ENCODE measurements at regions not wholly inside any gene's neighbourhood (a gene's known extent, or its start where the extent isn't known, plus 50 kb on each side); places are given as distances from the start of the nearest gene placed in this dataset.

DNA sequence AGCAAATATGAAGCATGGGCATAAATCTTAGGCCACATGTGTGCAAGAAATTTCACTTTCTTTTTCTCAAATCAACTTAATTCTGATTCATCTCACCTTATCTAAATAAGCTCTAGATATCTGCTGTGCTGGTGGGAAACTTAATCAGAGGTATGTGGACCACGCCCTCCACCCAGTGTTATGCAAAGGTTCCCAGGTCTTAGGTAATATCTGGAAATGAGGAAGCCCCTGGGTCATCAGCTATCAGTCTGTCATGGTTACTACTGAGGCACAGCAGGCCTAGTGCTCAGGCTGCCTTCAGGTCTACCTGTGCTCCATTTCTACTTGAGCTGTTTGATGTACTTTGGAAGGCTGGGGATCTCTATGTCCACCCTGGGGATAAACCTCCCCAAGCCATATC is 134.4 kb upstream of the KCNH8 start:
- H3K36me3 ChIP-seq (ENCODE audit: control insufficient read depth in 2 of 2, insufficient read depth in 1 of 2, low read length in 2 of 2), result no peaks in the 10 kb centered on the region
- no peaks in the 10 kb centered on the region for H3K9me3 ChIP-seq (ENCODE audit: control insufficient read depth, insufficient read depth, low read depth, low read length)
- CTCF ChIA-PET, result no interaction called here
- POLR2A ChIA-PET, result no interaction called here
- no peak overlapping the region for H3K4me3 ChIP-seq (ENCODE audit: low read depth, low read length)
- H3K27ac ChIP-seq (ENCODE audit: extremely low read depth, low read depth, low read length), result no peak overlapping the region
- H3K4me1 ChIP-seq (ENCODE audit: control insufficient read depth, insufficient read depth, low read length), result no peaks in the 10 kb centered on the region
- TF ChIP-seq ZSCAN23 (tag by site-specific recombination; IDR thresholded peaks at IDR 0.05), result no peak

DNA sequence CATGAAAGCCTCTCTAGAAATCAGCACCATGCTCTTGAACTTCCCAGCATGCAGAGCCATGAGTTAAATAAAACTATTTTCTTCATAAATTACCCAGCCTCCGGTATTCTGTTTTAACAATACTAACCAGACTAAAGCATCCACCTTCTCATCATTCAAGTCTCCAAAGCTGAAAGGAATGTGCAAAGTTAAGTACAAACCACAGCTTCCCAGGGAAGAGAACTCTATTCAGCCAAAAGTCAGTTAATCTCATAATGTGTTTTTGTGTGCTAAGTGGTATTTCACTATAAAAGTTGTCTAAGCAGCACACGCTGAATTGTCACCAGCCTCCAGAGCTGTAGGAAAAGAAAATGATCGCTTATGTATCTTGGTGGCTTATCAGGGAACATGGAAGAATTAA is 135.5 kb upstream of the KCNH8 start:
- TF ChIP-seq ZNF211 (tag by site-specific recombination; IDR thresholded peaks at IDR 0.05; ENCODE audit: low read depth), result no peak
- TF ChIP-seq ZNF621 (tag by site-specific recombination; IDR thresholded peaks at IDR 0.05), result no peak
- Histone ChIP-seq H3K9me3 (ENCODE audit: control insufficient read depth, insufficient read depth, low read depth, low read length) (no peaks in the 10 kb centered on the region), H3K36me3 (ENCODE audit: control insufficient read depth in 2 of 2, insufficient read depth in 1 of 2, low read length in 2 of 2) (no peaks in the 10 kb centered on the region), H3K4me3 (ENCODE audit: low read depth, low read length) (no peak overlapping the region), H3K27ac (ENCODE audit: extremely low read depth, low read depth, low read length) (no peak overlapping the region), H3K4me1 (ENCODE audit: control insufficient read depth, insufficient read depth, low read length) (no peaks in the 10 kb centered on the region)
- ChIA-PET CTCF (no interaction called here), POLR2A (no interaction called here)

DNA sequence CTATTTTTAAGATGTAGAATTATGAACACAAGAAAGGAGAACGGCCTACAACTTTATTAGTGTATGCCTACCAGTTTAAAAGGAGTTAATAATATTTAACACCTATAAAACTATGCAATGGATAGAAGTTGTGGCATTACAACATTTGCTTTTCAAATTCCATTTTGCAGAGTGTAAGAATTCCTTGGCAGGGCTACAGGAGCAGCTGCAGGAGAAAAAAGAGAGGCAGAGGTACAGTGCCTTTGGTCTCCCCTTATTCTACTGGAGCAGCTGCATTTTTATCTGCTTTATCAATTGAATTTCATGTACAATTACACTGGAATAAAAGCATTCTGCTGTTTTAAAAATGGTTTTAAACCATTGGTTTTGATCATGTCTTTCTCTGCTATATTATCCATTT is 145.7 kb upstream of the KCNH8 start:
- POLR2A ChIA-PET, result no interaction called here
- TF ChIP-seq ZNF138 (tag by site-specific recombination; IDR thresholded peaks at IDR 0.05; ENCODE audit: borderline replicate concordance) (no peak), RBAK (tag by site-specific recombination; IDR thresholded peaks at IDR 0.05) (no peak), ZNF174 (tag by site-specific recombination; IDR thresholded peaks at IDR 0.05) (no peak), ZNF311 (tag by site-specific recombination; IDR thresholded peaks at IDR 0.05; ENCODE audit: borderline replicate concordance) (no peak), BCL11A (tag by site-specific recombination; IDR thresholded peaks at IDR 0.05; ENCODE audit: low read depth) (no peak), ZNF404 (tag by site-specific recombination; IDR thresholded peaks at IDR 0.05) (no peak), PRDM1 (tag by site-specific recombination; IDR thresholded peaks at IDR 0.05) (no peak), ZNF341 (tag by site-specific recombination; IDR thresholded peaks at IDR 0.05; ENCODE audit: low read depth) (no peak), ZIC2 (tag by site-specific recombination; IDR thresholded peaks at IDR 0.05) (no peak), FEZF1 (tag by site-specific recombination; IDR thresholded peaks at IDR 0.05) (no peak), ZNF585B (tag by site-specific recombination; IDR thresholded peaks at IDR 0.05) (no peak), ZNF549 (tag by site-specific recombination; IDR thresholded peaks at IDR 0.05) (no peak), HOXC10 (CRISPR knock-in tag; IDR thresholded peaks at IDR 0.05) (no peak), ZXDB (tag by site-specific recombination; IDR thresholded peaks at IDR 0.05) (no peak), ZNF544 (tag by site-specific recombination; IDR thresholded peaks at IDR 0.05) (no peak)
- TF ChIP-seq, protein P1, sequence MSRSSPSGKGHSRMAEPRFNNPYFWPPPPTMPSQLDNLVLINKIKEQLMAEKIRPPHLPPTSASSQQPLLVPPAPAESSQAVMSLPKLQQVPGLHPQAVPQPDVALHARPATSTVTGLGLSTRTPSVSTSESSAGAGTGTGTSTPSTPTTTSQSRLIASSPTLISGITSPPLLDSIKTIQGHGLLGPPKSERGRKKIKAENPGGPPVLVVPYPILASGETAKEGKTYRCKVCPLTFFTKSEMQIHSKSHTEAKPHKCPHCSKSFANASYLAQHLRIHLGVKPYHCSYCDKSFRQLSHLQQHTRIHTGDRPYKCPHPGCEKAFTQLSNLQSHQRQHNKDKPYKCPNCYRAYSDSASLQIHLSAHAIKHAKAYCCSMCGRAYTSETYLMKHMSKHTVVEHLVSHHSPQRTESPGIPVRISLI (tag by site-specific recombination; IDR thresholded peaks at IDR 0.05), result no peak
- TF ChIP-seq, protein P2, sequence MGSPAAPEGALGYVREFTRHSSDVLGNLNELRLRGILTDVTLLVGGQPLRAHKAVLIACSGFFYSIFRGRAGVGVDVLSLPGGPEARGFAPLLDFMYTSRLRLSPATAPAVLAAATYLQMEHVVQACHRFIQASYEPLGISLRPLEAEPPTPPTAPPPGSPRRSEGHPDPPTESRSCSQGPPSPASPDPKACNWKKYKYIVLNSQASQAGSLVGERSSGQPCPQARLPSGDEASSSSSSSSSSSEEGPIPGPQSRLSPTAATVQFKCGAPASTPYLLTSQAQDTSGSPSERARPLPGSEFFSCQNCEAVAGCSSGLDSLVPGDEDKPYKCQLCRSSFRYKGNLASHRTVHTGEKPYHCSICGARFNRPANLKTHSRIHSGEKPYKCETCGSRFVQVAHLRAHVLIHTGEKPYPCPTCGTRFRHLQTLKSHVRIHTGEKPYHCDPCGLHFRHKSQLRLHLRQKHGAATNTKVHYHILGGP (tag by site-specific recombination; IDR thresholded peaks at IDR 0.05), result no peak
- TF ChIP-seq, protein P3, sequence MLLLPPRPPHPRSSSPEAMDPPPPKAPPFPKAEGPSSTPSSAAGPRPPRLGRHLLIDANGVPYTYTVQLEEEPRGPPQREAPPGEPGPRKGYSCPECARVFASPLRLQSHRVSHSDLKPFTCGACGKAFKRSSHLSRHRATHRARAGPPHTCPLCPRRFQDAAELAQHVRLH (tag by site-specific recombination; IDR thresholded peaks at IDR 0.05), result no peak
- TF ChIP-seq, protein P4, sequence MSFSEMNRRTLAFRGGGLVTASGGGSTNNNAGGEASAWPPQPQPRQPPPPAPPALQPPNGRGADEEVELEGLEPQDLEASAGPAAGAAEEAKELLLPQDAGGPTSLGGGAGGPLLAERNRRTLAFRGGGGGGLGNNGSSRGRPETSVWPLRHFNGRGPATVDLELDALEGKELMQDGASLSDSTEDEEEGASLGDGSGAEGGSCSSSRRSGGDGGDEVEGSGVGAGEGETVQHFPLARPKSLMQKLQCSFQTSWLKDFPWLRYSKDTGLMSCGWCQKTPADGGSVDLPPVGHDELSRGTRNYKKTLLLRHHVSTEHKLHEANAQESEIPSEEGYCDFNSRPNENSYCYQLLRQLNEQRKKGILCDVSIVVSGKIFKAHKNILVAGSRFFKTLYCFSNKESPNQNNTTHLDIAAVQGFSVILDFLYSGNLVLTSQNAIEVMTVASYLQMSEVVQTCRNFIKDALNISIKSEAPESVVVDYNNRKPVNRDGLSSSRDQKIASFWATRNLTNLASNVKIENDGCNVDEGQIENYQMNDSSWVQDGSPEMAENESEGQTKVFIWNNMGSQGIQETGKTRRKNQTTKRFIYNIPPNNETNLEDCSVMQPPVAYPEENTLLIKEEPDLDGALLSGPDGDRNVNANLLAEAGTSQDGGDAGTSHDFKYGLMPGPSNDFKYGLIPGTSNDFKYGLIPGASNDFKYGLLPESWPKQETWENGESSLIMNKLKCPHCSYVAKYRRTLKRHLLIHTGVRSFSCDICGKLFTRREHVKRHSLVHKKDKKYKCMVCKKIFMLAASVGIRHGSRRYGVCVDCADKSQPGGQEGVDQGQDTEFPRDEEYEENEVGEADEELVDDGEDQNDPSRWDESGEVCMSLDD (tag by site-specific recombination; IDR thresholded peaks at IDR 0.05), result no peak
- no peaks in the 10 kb centered on the region for H3K4me1 ChIP-seq (ENCODE audit: control insufficient read depth, insufficient read depth, low read length)
- CTCF ChIA-PET, result no interaction called here
- H3K27ac ChIP-seq (ENCODE audit: extremely low read depth, low read depth, low read length), result no peak overlapping the region
- H3K9me3 ChIP-seq (ENCODE audit: control insufficient read depth, insufficient read depth, low read depth, low read length), result no peaks in the 10 kb centered on the region
- H3K36me3 ChIP-seq (ENCODE audit: control insufficient read depth in 2 of 2, insufficient read depth in 1 of 2, low read length in 2 of 2), result no peaks in the 10 kb centered on the region
- no peak overlapping the region for H3K4me3 ChIP-seq (ENCODE audit: low read depth, low read length)

Measured in HEK293 (cell line).